H9 (cell line): ENCODE measurements at regions not wholly inside any gene's neighbourhood (a gene's known extent, or its start where the extent isn't known, plus 50 kb on each side); places are given as distances from the start of the nearest gene placed in this dataset.

Experiments used
- DNase-seq: peaks from one replicate; pipeline ENCODE4 v3.0.0-alpha.2; 2017
- H2AFZ ChIP-seq: one replicate; pipeline ENCODE4 v1.6.1; 2013; ENCODE audit warnings: mild to moderate bottlenecking, low read length, control low read depth, moderate library complexity
- H2AK5ac ChIP-seq: 2 replicates; pipeline ENCODE4 v1.6.1; 2013; ENCODE audit warnings: low read length, control low read depth, mixed read lengths; ENCODE audit not compliant: insufficient read length
- H2BK120ac ChIP-seq: one replicate; pipeline ENCODE4 v1.6.1; 2013; ENCODE audit warnings: low read depth, mild to moderate bottlenecking, low read length, control low read depth, inconsistent platforms; ENCODE audit not compliant: poor library complexity, severe bottlenecking
- H2BK12ac ChIP-seq: 2 replicates; pipeline ENCODE4 v1.6.1; 2013; ENCODE audit warnings: low read length, control low read depth, mixed read lengths, low read depth; ENCODE audit not compliant: insufficient read length
- H2BK15ac ChIP-seq: 2 replicates; pipeline ENCODE4 v1.6.1; 2013; ENCODE audit warnings: low read depth, low read length, control low read depth
- H2BK20ac ChIP-seq: one replicate; pipeline ENCODE4 v1.6.1; 2013; ENCODE audit warnings: low read depth, mild to moderate bottlenecking, low read length, control low read depth, inconsistent platforms; ENCODE audit not compliant: poor library complexity, severe bottlenecking
- H2BK5ac ChIP-seq: 2 replicates; pipeline ENCODE4 v1.6.1; 2013; ENCODE audit warnings: low read length, control low read depth, mixed read lengths; ENCODE audit not compliant: insufficient read length
- H3K14ac ChIP-seq: 2 replicates; pipeline ENCODE4 v1.6.1; 2013; ENCODE audit warnings: low read length, control low read depth; ENCODE audit not compliant: insufficient read depth
- H3K18ac ChIP-seq: 2 replicates; pipeline ENCODE4 v1.6.1; 2013; ENCODE audit warnings: low read depth, mild to moderate bottlenecking, mixed read lengths, low read length, control low read depth; ENCODE audit not compliant: insufficient read length
- H3K23ac ChIP-seq: 2 replicates; pipeline ENCODE4 v1.6.1; 2013; ENCODE audit warnings: low read length, control low read depth, mixed read lengths, low read depth; ENCODE audit not compliant: insufficient read length
- H3K23me2 ChIP-seq: 2 replicates; pipeline ENCODE4 v1.6.1; 2013; ENCODE audit warnings: low read depth, mild to moderate bottlenecking, mixed read lengths, low read length, control low read depth; ENCODE audit not compliant: insufficient read length, poor library complexity, severe bottlenecking
- H3K27ac ChIP-seq: 2 replicates; pipeline ENCODE4 v1.5.1; 2013; ENCODE audit warnings: low read length, control low read depth, mixed read lengths, low read depth; ENCODE audit not compliant: insufficient read length
- H3K27me3 ChIP-seq: 2 replicates; pipeline ENCODE4 v1.6.1; 2013; ENCODE audit warnings: low read length, control low read depth, inconsistent platforms; ENCODE audit not compliant: insufficient read depth
- H3K4ac ChIP-seq: 2 replicates; pipeline ENCODE4 v1.6.1; 2013; ENCODE audit warnings: low read depth, mild to moderate bottlenecking, control low read depth, inconsistent platforms, low read length, moderate library complexity
- H3K4me1 ChIP-seq: 2 replicates; pipeline ENCODE4 v1.6.1; 2013; ENCODE audit warnings: low read length, control low read depth, inconsistent platforms; ENCODE audit not compliant: insufficient read depth
- H3K4me2 ChIP-seq: 2 replicates; pipeline ENCODE4 v1.6.1; 2013; ENCODE audit warnings: low read length, control low read depth, mixed read lengths; ENCODE audit not compliant: insufficient read length, insufficient read depth
- H3K56ac ChIP-seq: 2 replicates; pipeline ENCODE4 v1.6.1; 2013; ENCODE audit warnings: low read depth, mild to moderate bottlenecking, mixed read lengths, low read length, control low read depth; ENCODE audit not compliant: insufficient read length
- H3K79me1 ChIP-seq: 2 replicates; pipeline ENCODE4 v1.6.1; 2013; ENCODE audit warnings: low read depth, mild to moderate bottlenecking, moderate library complexity, low read length, control low read depth, inconsistent platforms; ENCODE audit not compliant: insufficient read depth, poor library complexity, severe bottlenecking
- H3K79me2 ChIP-seq: 2 replicates; pipeline ENCODE4 v1.6.1; 2013; ENCODE audit warnings: low read length, control low read depth, inconsistent platforms; ENCODE audit not compliant: insufficient read depth
- H3K9ac ChIP-seq: 2 replicates; pipeline ENCODE4 v1.6.1; 2013; ENCODE audit warnings: low read length, control low read depth, mixed read lengths; ENCODE audit not compliant: insufficient read length; ENCODE audit errors: extremely low read depth
- H3K9me3 ChIP-seq: one replicate; pipeline ENCODE4 v1.6.1; 2013; ENCODE audit warnings: low read depth, low read length, inconsistent platforms; ENCODE audit not compliant: control insufficient read depth
- H3T11ph ChIP-seq: one replicate; pipeline ENCODE4 v1.6.1; 2013; ENCODE audit warnings: mild to moderate bottlenecking, low read length, control low read depth, inconsistent platforms
- H4K20me1 ChIP-seq: one replicate; pipeline ENCODE4 v1.6.1; 2013; ENCODE audit not compliant: control insufficient read depth, insufficient read length, insufficient read depth
- H4K5ac ChIP-seq: 2 replicates; pipeline ENCODE4 v1.6.1; 2013; ENCODE audit warnings: low read depth, mild to moderate bottlenecking, mixed read lengths, low read length, control low read depth; ENCODE audit not compliant: insufficient read length
- H4K8ac ChIP-seq: replicated peaks from 2 replicates; pipeline ENCODE4 v1.6.1; 2013; ENCODE audit warnings: low read length, control low read depth, mixed read lengths, low read depth; ENCODE audit not compliant: insufficient read length
- H4K91ac ChIP-seq: 2 replicates; pipeline ENCODE4 v1.6.1; 2013; ENCODE audit warnings: low read depth, mild to moderate bottlenecking, moderate library complexity, mixed read lengths, low read length, control low read depth; ENCODE audit not compliant: insufficient read length
- H3K27ac Mint-ChIP-seq, 3 experiments: 2 replicates in 2 of 3; 3 replicates in 1 of 3; pipeline ENCODE4 v1.8.0; 2020 to 2021; ENCODE audit warnings: mixed read lengths in 3 of 3, mild to moderate bottlenecking in 1 of 3, moderate library complexity in 1 of 3
- H3K27me3 Mint-ChIP-seq: 2 replicates; pipeline ENCODE4 v1.8.0; 2021; ENCODE audit warnings: low read depth, mild to moderate bottlenecking, moderate library complexity, mixed read lengths
- H3K36me3 Mint-ChIP-seq, 3 experiments: 2 replicates in 2 of 3; 3 replicates in 1 of 3; pipeline ENCODE4 v1.8.0; 2020 to 2021; ENCODE audit warnings: low read depth in 3 of 3, mixed read lengths in 3 of 3; ENCODE audit not compliant: insufficient read depth in 1 of 3
- H3K4me1 Mint-ChIP-seq, 2 experiments: 2 replicates each; pipeline ENCODE4 v1.8.0; 2020; ENCODE audit warnings: mixed read lengths in 2 of 2
- H3K4me3 Mint-ChIP-seq, 2 experiments: 2 replicates in 1 of 2; 3 replicates in 1 of 2; pipeline ENCODE4 v1.8.0; 2020 to 2021; ENCODE audit warnings: mild to moderate bottlenecking in 2 of 2, mixed read lengths in 2 of 2, moderate library complexity in 1 of 2
- H3K9me3 Mint-ChIP-seq, 2 experiments: 2 replicates in 1 of 2; 3 replicates in 1 of 2; pipeline ENCODE4 v1.8.0; 2020; ENCODE audit warnings: mild to moderate bottlenecking in 2 of 2, mixed read lengths in 2 of 2, moderate library complexity in 1 of 2
- CTCF ChIP-seq: fragments of 200-600 bp; sonication (generic); conservative IDR thresholded peaks from 3 replicates; pipeline ENCODE4 v1.8.0; 2021; ENCODE audit warnings: antibody characterized with exemption, mild to moderate bottlenecking
- WGBS: extraction: QIAGEN DNeasy Blood & Tissue Kit; methylation state at CpG from one replicate; pipeline ENCODE4 v1.1.7; 2013; ENCODE audit warnings: missing lambda C conversion rate, low lambda C conversion rate, mixed read lengths; ENCODE audit not compliant: insufficient read length; ENCODE audit errors: extremely low coverage; 5-methylcytosine and 5-hydroxymethylcytosine counted together

GRCh38 chr7:16137944-16138343, 283.4 kb downstream of the CRPPA start:
- Histone ChIP-seq H4K91ac (no peak overlapping the region), H3K27me3 (no peaks in the 10 kb centered on the region), H3K14ac (no peak overlapping the region), H4K8ac (no peak overlapping the region), H3K4me1 (no peaks in the 10 kb centered on the region), H3K79me1 (no peaks in the 10 kb centered on the region), H3K27ac (no peak overlapping the region), H4K20me1 (no peaks in the 10 kb centered on the region), H3K23me2 (no peaks in the 10 kb centered on the region), H2BK20ac (no peak overlapping the region), H3K18ac (no peak overlapping the region), H3K9me3 (no peaks in the 10 kb centered on the region), H3T11ph (no peak overlapping the region), H3K56ac (no peak overlapping the region), H3K4me2 (no peak overlapping the region), H2BK120ac (no peak overlapping the region), H2BK5ac (no peak overlapping the region), H2BK15ac (no peak overlapping the region), H2AFZ (no peak overlapping the region), H3K4ac (no peak overlapping the region), H3K9ac (no peak overlapping the region), H3K23ac (no peak overlapping the region), H2BK12ac (no peak overlapping the region), H3K79me2 (no peaks in the 10 kb centered on the region), H4K5ac (no peak overlapping the region), H2AK5ac (no peak overlapping the region)
- Mint-ChIP-seq H3K27me3 (no peaks in the 10 kb centered on the region), H3K36me3 (no peaks in the 10 kb centered on the region), H3K27ac (no peak overlapping the region), H3K4me3 (no peak overlapping the region), H3K4me1 (no peaks in the 10 kb centered on the region; a peak in 1 of 4 replicates), H3K9me3 (no peaks in the 10 kb centered on the region)
- no peak for TF ChIP-seq CTCF
- no CpG with 5 or more reads among the region's 2 CpGs for WGBS
- no peak for DNase-seq
